ENCODE measurements at regions not wholly inside any gene's neighbourhood (a gene's known extent, or its start where the extent isn't known, plus 50 kb on each side); places are given as distances from the start of the nearest gene placed in this dataset.

DNA sequence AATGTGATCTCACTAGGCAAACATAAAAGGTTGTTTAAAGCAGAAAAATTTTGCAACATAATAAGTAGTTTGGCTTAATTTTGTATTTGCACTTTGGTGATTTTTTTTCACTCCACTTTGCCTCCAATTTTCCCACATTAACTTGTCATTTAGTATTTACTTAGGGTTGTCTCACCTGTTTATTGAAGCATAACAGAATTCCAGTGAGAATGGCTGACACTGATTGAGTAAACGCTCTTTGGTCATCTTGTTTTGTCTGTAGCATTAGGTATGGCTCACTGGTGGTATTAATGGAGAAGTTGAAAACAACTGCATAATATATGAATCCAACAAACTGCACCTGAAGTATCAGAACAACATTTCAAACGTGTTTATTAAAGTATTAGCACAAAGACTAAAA lies 799.5 kb upstream of the ADGRL3 start:
- Histone ChIP-seq H3K4ac (replicated peaks; ENCODE audit: insufficient read length, low read depth, low read length) (no peak overlapping the region), H3K36me3 (ENCODE audit: control insufficient read depth in 2 of 4, insufficient read depth in 4 of 4, low read length in 3 of 4) (no peaks in the 10 kb centered on the region), H3K56ac (replicated peaks; ENCODE audit: insufficient read length, low read depth, low read length) (no peak overlapping the region), H4K91ac (replicated peaks; ENCODE audit: insufficient read length, low read length) (no peak overlapping the region), H3K4me2 (ENCODE audit: insufficient read depth in 1 of 2, low read depth in 2 of 2, low read length in 2 of 2) (no peak overlapping the region), H3K4me3 (ENCODE audit: extremely low read depth in 1 of 4, insufficient read depth in 2 of 4, low read depth in 3 of 4, low read length in 4 of 4) (no peak overlapping the region), H3K79me2 (ENCODE audit: control insufficient read depth in 1 of 2, insufficient read depth in 2 of 2, low read length in 2 of 2) (no peaks in the 10 kb centered on the region), H3K9me3 (ENCODE audit: insufficient read depth in 2 of 2, low read depth in 1 of 2, low read length in 1 of 2) (no peaks in the 10 kb centered on the region), H2AK5ac (ENCODE audit: low read depth, low read length) (no peak overlapping the region), H3K18ac (ENCODE audit: extremely low read depth, low read length) (no peak overlapping the region), H2BK5ac (ENCODE audit: low read depth, low read length) (no peak overlapping the region), H4K8ac (ENCODE audit: extremely low read depth, insufficient read depth, low read length) (no peak overlapping the region), H3K27ac (ENCODE audit: low read depth, low read length) (no peak overlapping the region), H3K27me3 (replicated peaks in 1 of 4; ENCODE audit: control insufficient read depth in 3 of 4, extremely low read depth in 1 of 4, insufficient read depth in 3 of 4, low read length in 3 of 4) (no peaks in the 10 kb centered on the region), H2BK120ac (replicated peaks; ENCODE audit: low read depth, low read length) (no peak overlapping the region), H3K9ac (replicated peaks in 1 of 4; ENCODE audit: extremely low read depth in 1 of 4, low read depth in 3 of 4, low read length in 3 of 4) (no peak overlapping the region), H3K14ac (ENCODE audit: insufficient read length) (no peak overlapping the region), H4K20me1 (replicated peaks in 1 of 2; ENCODE audit: control insufficient read depth in 1 of 2, insufficient read depth in 2 of 2, low read length in 2 of 2) (peaks cover 0 to 2% of the 10 kb centered on the region in 2 experiments), H4K5ac (ENCODE audit: insufficient read length, low read depth, low read length) (no peak overlapping the region), H2BK15ac (ENCODE audit: low read length) (no peak overlapping the region), H3K23me2 (ENCODE audit: low read depth, low read length) (no peaks in the 10 kb centered on the region; the same call in 1 of the 2 replicates), H3K79me1 (ENCODE audit: low read depth, low read length) (no peaks in the 10 kb centered on the region), H3K4me1 (replicated peaks in 1 of 4; ENCODE audit: control insufficient read depth in 3 of 4, insufficient read depth in 4 of 4, low read length in 3 of 4) (peaks cover 1 to 4% (median 4%) of the 10 kb centered on the region in 4 experiments; a peak in 5 of 7 replicates), H2BK20ac (ENCODE audit: low read length) (no peak overlapping the region), H2BK12ac (ENCODE audit: low read depth, low read length) (no peak overlapping the region), H2AFZ (ENCODE audit: low read length) (no peak overlapping the region), H3K23ac (ENCODE audit: insufficient read length) (no peak overlapping the region)
- no peak for FAIRE-seq
- no peak for DNase-seq (ENCODE audit: low read depth in 1 of 2, low spot score in 2 of 2)
- 81% methylated on average over 2 of the region's 2 CpGs; no CpG with 5 or more reads in 1 of the 2 experiments for WGBS, 2 experiments (ENCODE audit: extremely low coverage in 1 of 2, insufficient coverage in 1 of 2, insufficient read length in 1 of 2, insufficient replicate concordance in 2 of 2, low coverage in 1 of 2, low lambda C conversion rate in 2 of 2, missing lambda C conversion rate in 1 of 2)
- CTCF ChIA-PET (ENCODE audit: partially characterized antibody), result no interaction called here
- POLR2A ChIA-PET (ENCODE audit: partially characterized antibody), result no interaction called here
- TF ChIP-seq RAD21 (IDR thresholded peaks at IDR 0.05 in 1 of 2, conservative IDR thresholded peaks at IDR 0.05 in 1 of 2; ENCODE audit: low read depth in 2 of 2, low read length in 2 of 2) (no peak), SIRT6 (IDR thresholded peaks at IDR 0.05; ENCODE audit: low read length) (no peak), EZH2 (IDR thresholded peaks at IDR 0.05; ENCODE audit: low read depth, low read length, severe bottlenecking) (no peak), NANOG (IDR thresholded peaks at IDR 0.05; ENCODE audit: insufficient read depth, low read depth, low read length, poor library complexity, severe bottlenecking) (no peak), ZNF274 (IDR thresholded peaks at IDR 0.05; ENCODE audit: borderline replicate concordance, extremely low read depth, low read length) (no peak), POLR2AphosphoS5 (IDR thresholded peaks at IDR 0.05; ENCODE audit: low read depth, low read length) (no peak), CTBP2 (IDR thresholded peaks at IDR 0.05; ENCODE audit: borderline replicate concordance, insufficient read depth, insufficient read length, low read length) (no peak), KDM1A (IDR thresholded peaks at IDR 0.05; ENCODE audit: borderline replicate concordance, low read length) (no peak), SIN3A (conservative IDR thresholded peaks at IDR 0.05 in 1 of 2, IDR thresholded peaks at IDR 0.05 in 1 of 2; ENCODE audit: low read depth in 1 of 2, low read length in 2 of 2) (no peak), CHD2 (IDR thresholded peaks at IDR 0.05; ENCODE audit: low read length) (no peak), MAFK (IDR thresholded peaks at IDR 0.05; ENCODE audit: low read depth, low read length) (no peak), JUND (IDR thresholded peaks at IDR 0.05; ENCODE audit: low read length) (no peak), FOSL1 (IDR thresholded peaks at IDR 0.05; ENCODE audit: insufficient read depth, low read depth, low read length) (no peak), SIX5 (IDR thresholded peaks at IDR 0.05; ENCODE audit: low read depth, low read length) (no peak)
- TF ChIP-seq, protein P1, sequence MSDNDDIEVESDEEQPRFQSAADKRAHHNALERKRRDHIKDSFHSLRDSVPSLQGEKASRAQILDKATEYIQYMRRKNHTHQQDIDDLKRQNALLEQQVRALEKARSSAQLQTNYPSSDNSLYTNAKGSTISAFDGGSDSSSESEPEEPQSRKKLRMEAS (IDR thresholded peaks at IDR 0.05), result no peak
